ENCODE measurements at regions not wholly inside any gene's neighbourhood (a gene's known extent, or its start where the extent isn't known, plus 50 kb on each side); places are given as distances from the start of the nearest gene placed in this dataset.

- DNase-seq, result no peak
Observed at GRCh38 chr3:43783987-43784639, 93.4 kb downstream of the ABHD5 start.

DNA sequence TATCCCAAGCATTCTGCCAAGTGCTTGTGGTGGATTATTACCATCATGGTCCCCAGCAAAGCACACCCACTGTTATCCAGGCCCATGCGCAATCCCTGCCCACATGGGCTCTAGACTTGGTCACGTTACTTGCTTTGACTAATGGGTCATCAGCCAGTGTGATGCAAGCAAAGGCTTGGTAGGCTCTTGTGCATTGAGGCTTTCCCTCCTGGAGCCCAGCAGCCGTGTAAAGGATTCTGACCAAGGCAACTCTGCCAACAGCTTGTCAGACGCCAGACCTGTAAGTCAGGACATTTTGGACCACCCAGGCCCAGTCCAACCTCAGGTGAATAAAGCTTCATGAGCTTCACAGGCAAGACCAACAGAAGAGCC, 93.9 kb downstream of the ABHD5 start:
- no peak for DNase-seq

GRCh38 chr3:43785551-43785950, 94.8 kb downstream of the ABHD5 start:
- no peak for DNase-seq

GRCh38 chr3:43786102-43786501, 95.4 kb downstream of the ABHD5 start:
- no peak for DNase-seq

DNA sequence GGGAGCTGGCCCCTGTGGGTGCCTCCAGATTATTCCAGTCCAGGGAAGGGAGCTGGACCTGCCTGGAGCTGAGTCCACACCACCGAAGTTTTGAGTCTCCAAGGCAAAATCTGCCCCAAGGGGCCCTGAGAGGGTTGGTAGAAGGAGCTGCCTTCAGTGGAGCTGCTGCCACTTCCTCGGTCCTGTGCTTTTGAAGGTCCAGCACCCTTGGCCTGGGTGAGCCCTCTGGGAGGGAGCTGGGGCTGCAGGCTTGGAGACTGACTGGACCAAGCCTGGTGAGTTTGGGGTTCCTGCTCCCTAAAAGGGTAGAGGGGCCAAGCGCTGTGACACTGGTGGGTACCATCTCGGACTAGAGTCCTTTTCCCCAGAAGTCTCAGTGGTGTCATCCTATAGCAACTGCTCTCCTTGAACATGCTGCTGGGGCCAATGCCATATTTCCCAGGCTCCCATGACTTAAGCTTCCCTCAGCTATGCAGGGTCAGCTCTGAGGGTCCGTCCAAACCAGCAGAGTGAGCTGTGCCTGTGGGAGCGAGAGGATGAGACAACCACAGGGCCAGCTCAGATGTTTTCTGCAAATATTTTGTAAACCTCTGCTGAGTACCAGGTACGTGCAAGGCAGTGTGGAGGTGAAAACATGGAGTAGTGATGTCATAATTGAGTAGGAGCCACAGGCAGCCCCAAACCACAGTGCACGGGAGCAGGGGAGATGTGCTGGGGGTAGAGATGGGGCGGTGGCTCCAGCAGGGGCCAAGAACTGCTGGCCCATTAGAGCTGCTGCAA, 96.0 kb downstream of the ABHD5 start:
- DNase-seq, result no peak

GRCh38 chr3:43787330-43787729, 96.6 kb downstream of the ABHD5 start:
- no peak for DNase-seq

- DNase-seq, result no peak
Observed at GRCh38 chr3:43789028-43789427, 98.3 kb downstream of the ABHD5 start.

DNA sequence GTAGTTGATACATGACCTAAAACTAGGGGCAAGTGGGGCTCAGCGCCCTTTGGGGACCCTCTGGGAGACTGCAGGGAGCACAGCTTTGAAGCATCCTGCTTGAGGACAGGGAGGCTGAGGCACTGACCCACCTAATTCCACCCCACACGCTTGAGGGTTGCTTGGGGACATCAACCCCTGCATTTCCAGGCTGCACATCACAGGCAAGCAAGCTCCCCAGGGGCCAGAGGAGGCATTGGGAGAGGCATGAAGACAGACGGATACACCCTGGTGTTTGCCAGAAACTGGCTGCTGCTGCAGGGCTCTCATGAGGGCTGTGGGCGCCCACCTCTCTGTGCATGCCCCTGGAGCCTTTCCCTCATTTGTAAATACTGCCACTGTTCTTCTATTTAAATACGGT, 99.3 kb downstream of the ABHD5 start:
- no peak for DNase-seq

GRCh38 chr3:43790476-43790875, 99.7 kb downstream of the ABHD5 start:
- DNase-seq, result no peak

DNA sequence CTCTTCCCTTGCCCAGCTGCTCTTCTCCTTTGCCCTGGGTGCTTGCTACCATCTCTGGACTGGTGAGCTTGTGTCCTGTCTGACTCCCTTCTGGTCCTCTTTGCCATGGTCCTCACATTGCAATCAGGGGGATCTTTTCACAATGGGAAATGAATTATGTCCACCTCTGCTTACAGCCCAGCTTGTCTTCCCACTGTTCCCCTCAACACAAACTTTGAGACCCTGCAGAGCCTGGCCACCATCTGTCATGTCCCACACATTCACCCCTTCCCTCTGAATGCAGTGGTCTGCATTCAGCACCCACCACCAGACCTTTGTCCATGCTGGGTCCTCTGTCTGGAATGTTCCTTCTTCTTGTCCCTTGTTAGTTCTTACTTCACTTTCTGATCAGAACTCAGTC, 100.5 kb downstream of the ABHD5 start:
- DNase-seq, result no peak

DNA sequence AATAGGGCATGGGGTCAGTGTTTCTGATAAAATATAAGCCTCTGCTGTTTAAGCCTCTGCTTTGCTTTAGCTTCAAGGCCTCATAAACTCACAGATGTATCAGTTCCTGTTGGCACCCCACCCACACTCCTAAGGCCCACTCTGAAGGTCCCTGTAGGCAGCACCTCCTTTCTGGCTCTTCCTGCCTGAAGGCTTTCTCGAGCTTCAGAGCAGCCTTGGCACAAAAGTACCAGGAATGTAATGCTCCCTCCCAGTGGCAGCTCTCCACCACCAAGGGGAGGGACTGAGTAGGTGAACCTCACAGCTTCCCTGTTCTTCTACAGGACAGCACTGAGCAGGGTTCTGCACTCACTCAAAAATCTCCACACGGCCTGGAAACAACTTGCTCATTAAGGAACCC, 102.2 kb downstream of the ABHD5 start:
- no peak for DNase-seq

- DNase-seq, result no peak
Observed at GRCh38 chr3:43793648-43794372, 103.1 kb downstream of the ABHD5 start.

DNA sequence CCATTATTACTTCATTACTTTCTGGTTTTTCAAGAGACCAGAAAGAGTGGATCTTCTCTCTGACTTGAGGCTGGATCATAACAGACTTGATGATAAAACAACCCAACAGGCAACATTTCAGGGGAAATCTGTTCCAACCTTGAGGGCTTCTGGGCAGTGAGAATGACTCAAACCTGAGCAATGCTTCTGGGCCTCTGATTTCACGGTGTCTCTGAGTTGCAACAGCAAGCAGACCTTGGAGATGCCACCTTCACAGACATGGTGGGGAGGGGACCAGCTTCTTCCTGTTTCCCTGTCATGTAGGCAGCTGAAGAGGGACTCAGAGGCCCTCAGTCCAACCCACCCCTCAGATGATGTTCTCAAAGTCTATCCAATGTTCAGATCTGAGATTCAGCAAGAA, 104.0 kb downstream of the ABHD5 start:
- DNase-seq, result no peak

DNA sequence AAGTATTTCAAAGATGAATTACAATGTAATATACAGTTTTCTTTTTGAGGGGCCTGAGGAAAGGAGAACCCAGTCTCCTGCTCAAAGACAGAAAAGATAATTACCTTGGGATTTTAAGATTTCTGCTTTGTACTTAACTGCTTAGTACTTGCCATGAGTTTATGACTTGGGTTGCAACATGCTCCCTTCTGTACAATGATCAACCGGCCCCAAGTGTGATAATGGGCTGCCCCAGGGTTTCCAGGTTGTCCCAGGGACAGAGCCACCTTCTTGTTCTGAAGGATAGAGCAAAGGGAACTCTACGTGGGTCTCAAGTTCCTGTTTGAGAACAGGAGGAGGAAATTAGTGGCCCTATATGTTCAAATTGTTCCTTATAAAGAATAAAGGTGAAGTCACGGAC, 104.8 kb downstream of the ABHD5 start:
- DNase-seq, result no peak

GRCh38 chr3:43796041-43796596, 105.4 kb downstream of the ABHD5 start:
- DNase-seq, result no peak

DNA sequence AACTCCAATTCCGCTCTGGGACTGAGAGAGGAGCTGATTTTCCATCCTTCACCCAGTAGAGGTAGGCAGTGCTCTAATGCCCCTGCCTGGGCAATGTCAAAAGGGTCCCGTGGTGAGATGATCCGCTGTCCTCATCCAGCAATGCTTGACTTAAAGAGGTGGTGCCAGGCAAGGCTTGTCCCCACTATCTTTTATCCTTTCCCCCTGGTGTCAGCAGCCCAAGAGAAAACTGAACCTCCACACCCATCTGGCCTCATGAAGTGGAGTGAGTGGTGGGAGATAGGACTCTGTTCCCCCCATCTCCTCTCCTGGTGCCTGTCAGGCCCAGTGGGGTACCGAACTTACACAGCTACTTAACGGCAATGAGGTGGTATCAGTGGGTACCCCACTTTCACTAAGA, 107.1 kb downstream of the ABHD5 start:
- DNase-seq, result no peak

- DNase-seq, result no peak
Observed at GRCh38 chr3:43810797-43811196, 120.1 kb downstream of the ABHD5 start.

- no peak for DNase-seq
Observed at GRCh38 chr3:43814461-43814860, 123.7 kb downstream of the ABHD5 start.

GRCh38 chr3:43816372-43816771, 125.6 kb downstream of the ABHD5 start:
- DNase-seq, result no peak

DNA sequence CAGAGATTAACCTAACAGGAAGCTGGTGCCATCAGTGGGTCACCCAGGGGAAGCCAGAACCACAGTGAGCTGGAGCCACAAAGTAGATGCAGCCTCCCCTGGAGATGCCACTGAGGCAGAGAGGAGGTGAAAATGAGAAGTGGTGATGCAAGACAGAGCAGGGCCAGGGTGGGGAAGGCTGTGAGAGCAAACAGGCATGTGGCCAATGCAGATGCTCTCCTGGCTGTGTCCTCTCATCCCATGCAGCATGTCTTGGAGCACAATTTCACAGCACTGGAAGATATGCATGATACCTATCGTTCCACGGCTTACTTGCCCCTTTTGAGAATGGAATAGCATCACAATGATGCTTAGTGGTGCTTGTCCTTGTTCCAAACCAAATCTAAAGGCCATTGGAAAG, 126.3 kb downstream of the ABHD5 start:
- DNase-seq, result no peak

DNA sequence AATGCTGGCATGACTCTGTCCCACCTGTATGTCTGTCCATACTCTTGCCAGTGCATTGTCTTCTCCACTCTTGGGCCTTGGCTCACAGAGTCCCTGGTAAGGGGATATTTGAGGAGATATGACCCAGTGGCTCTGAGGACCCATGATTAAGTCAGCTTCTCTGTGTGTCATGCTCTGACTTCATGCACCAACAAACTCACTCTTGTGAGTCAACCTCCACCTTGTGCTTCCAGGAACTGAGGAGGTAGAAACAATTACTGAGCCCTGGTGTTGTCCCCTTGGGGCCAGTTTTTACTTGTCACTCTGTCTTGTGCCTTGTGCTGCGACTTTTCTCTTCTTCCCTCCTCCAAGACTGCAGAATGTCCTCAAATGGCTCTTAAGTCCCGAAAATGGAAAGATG, 127.1 kb downstream of the ABHD5 start:
- DNase-seq, result no peak

DNA sequence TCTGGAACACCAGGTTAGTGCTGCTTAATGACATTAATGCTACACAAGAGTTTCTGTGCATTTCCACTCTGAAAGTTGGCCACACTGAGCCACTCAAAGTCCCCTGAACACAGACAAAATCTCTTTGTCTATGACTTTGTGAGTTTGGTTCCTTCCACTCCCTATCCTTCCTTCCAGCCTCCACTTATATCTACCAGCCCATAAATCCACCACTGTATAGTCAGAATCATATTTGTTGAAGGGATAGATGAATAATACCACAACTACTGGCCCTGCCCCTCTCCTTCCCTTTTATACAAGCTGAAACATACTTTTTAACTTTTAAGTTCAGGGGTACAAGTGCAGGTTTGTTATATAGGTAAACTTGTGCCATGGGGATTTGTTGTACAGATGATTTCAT, 127.5 kb downstream of the ABHD5 start:
- no peak for DNase-seq

GRCh38 chr3:43838009-43838758, 147.4 kb downstream of the ABHD5 start:
- no peak for DNase-seq
